Neural cell (in vitro differentiated cells): ENCODE measurements at regions not wholly inside any gene's neighbourhood (a gene's known extent, or its start where the extent isn't known, plus 50 kb on each side); places are given as distances from the start of the nearest gene placed in this dataset.

ENCODE experiments used
- H2AFZ ChIP-seq: fragments of 200-600, 300-800 bp; sonication (generic), shearing (Covaris generic); 2 replicates; pipeline ENCODE4 v1.6.0; 2014; ENCODE audit warnings: low read depth, mild to moderate bottlenecking, antibody characterized with exemption, low read length, moderate library complexity
- H3F3A ChIP-seq: fragments of 200-600 bp; shearing (Covaris generic); 2 replicates; pipeline ENCODE4 v1.6.1; 2016; ENCODE audit warnings: mild to moderate bottlenecking, moderate library complexity, mixed read lengths, antibody characterized with exemption, low read length; ENCODE audit not compliant: insufficient read depth, poor library complexity, severe bottlenecking
- H3K27ac ChIP-seq: fragments of 200-600, 300-800 bp; sonication (generic), shearing (Covaris generic); 2 replicates; pipeline ENCODE4 v1.5.1; 2014; ENCODE audit warnings: mild to moderate bottlenecking, low read length, moderate library complexity
- H3K27me3 ChIP-seq: fragments of 300-800, 200-600 bp; sonication (generic), shearing (Covaris generic); 2 replicates; pipeline ENCODE4 v1.6.0; 2014; ENCODE audit warnings: mild to moderate bottlenecking, low read depth, low read length, moderate library complexity; ENCODE audit not compliant: insufficient read depth
- H3K36me3 ChIP-seq: fragments of 300-800, 200-600 bp; sonication (generic), shearing (Covaris generic); 2 replicates; pipeline ENCODE4 v1.5.1; 2014; ENCODE audit warnings: mild to moderate bottlenecking, antibody characterized with exemption, low read length, moderate library complexity; ENCODE audit not compliant: insufficient read depth
- H3K4me2 ChIP-seq: fragments of 300-800, 200-600 bp; sonication (generic), shearing (Covaris generic); 2 replicates; pipeline ENCODE4 v1.6.0; 2014; ENCODE audit warnings: mild to moderate bottlenecking, low read length
- H3K4me3 ChIP-seq: fragments of 300-800, 200-600 bp; sonication (generic), shearing (Covaris generic); 2 replicates; pipeline ENCODE4 v1.5.1; 2014; ENCODE audit warnings: mild to moderate bottlenecking, low read length, moderate library complexity
- H3K79me2 ChIP-seq: fragments of 200-600 bp; shearing (Covaris generic); replicated peaks from 2 replicates; pipeline ENCODE4 v1.6.0; 2014; ENCODE audit warnings: mild to moderate bottlenecking, low read length, moderate library complexity; ENCODE audit not compliant: insufficient read depth
- H3K9ac ChIP-seq: fragments of 300-800, 200-600 bp; sonication (generic), shearing (Covaris generic); 2 replicates; pipeline ENCODE4 v1.6.1; 2016; ENCODE audit warnings: mild to moderate bottlenecking, low read length, mixed read lengths
- H3K9me2 ChIP-seq: fragments of 200-600 bp; shearing (Covaris generic); 2 replicates; pipeline ENCODE4 v1.6.1; 2016; ENCODE audit warnings: mild to moderate bottlenecking, low read length, mixed read lengths; ENCODE audit not compliant: insufficient read depth
- H3K9me3 ChIP-seq: fragments of 200-600, 300-800 bp; sonication (generic), shearing (Covaris generic); 2 replicates; pipeline ENCODE4 v1.6.1; 2016; ENCODE audit warnings: mild to moderate bottlenecking, mixed run types, low read length, moderate library complexity, mixed read lengths
- H4K20me1 ChIP-seq: fragments of 200-600 bp; shearing (Covaris generic); 2 replicates; pipeline ENCODE4 v1.6.1; 2016; ENCODE audit warnings: mild to moderate bottlenecking, mixed run types; ENCODE audit not compliant: insufficient read depth
- CTCF ChIP-seq: fragments of 450-650 bp; IDR thresholded peaks from 2 replicates; pipeline ENCODE4 v1.5.1; 2014; ENCODE audit warnings: antibody characterized with exemption, mild to moderate bottlenecking, moderate library complexity; ENCODE audit not compliant: poor library complexity, severe bottlenecking
- EP300 ChIP-seq: fragments of 450-650 bp; conservative IDR thresholded peaks from 2 replicates; pipeline ENCODE4 v1.6.1; 2014; ENCODE audit warnings: antibody characterized with exemption, mild to moderate bottlenecking, moderate library complexity; ENCODE audit not compliant: poor library complexity, severe bottlenecking
- EZH2 ChIP-seq: fragments of 200-600, 300-800 bp; shearing (Covaris generic), sonication (generic); IDR thresholded peaks from 2 replicates; pipeline ENCODE4 v1.6.1; 2014; ENCODE audit warnings: antibody characterized with exemption, low read length, borderline replicate concordance, mild to moderate bottlenecking; ENCODE audit not compliant: insufficient read depth, poor library complexity, severe bottlenecking
- MXI1 ChIP-seq: fragments of 450-650 bp; conservative IDR thresholded peaks from 2 replicates; pipeline ENCODE4 v1.6.1; 2014; ENCODE audit warnings: antibody characterized with exemption, mild to moderate bottlenecking; ENCODE audit not compliant: poor library complexity, severe bottlenecking
- POLR2AphosphoS5 ChIP-seq: IDR thresholded peaks from 2 replicates; pipeline ENCODE4 v1.6.1; 2012
- RAD21 ChIP-seq: fragments of 450-650 bp; conservative IDR thresholded peaks from 2 replicates; pipeline ENCODE4 v1.6.1; 2014; ENCODE audit warnings: antibody characterized with exemption, mild to moderate bottlenecking, moderate library complexity
- REST ChIP-seq: IDR thresholded peaks from 2 replicates; pipeline ENCODE4 v1.6.1; 2012; ENCODE audit warnings: borderline replicate concordance
- SMC3 ChIP-seq: fragments of 450-650 bp; conservative IDR thresholded peaks from 2 replicates; pipeline ENCODE4 v1.6.1; 2014; ENCODE audit warnings: antibody characterized with exemption, mild to moderate bottlenecking, moderate library complexity; ENCODE audit not compliant: poor library complexity
- TAF1 ChIP-seq: IDR thresholded peaks from 2 replicates; pipeline ENCODE4 v1.6.1; 2012; ENCODE audit warnings: low read depth

- Histone ChIP-seq H3K9me2 (no peaks in the 10 kb centered on the region), H3K79me2 (no peaks in the 10 kb centered on the region), H3K4me2 (no peak overlapping the region), H4K20me1 (no peaks in the 10 kb centered on the region), H3K4me3 (no peak overlapping the region), H3F3A (no peaks in the 10 kb centered on the region), H3K27me3 (no peaks in the 10 kb centered on the region), H3K27ac (no peak overlapping the region), H3K9me3 (no peaks in the 10 kb centered on the region), H3K36me3 (no peaks in the 10 kb centered on the region), H3K9ac (no peak overlapping the region), H2AFZ (no peak overlapping the region)
- TF ChIP-seq POLR2AphosphoS5 (no peak), MXI1 (no peak), REST (no peak), EP300 (no peak), EZH2 (no peak), CTCF (no peak), SMC3 (no peak), TAF1 (no peak)
Measured at GRCh38 chr5:68646144-68646543, 430.6 kb downstream of the PIK3R1 start.

- Histone ChIP-seq H3K4me3 (no peak overlapping the region), H3K27ac (no peak overlapping the region), H3K36me3 (no peaks in the 10 kb centered on the region), H3K9ac (no peak overlapping the region), H3K4me2 (no peak overlapping the region), H3F3A (no peaks in the 10 kb centered on the region), H3K9me2 (no peaks in the 10 kb centered on the region), H4K20me1 (no peaks in the 10 kb centered on the region), H3K79me2 (no peaks in the 10 kb centered on the region), H2AFZ (no peak overlapping the region), H3K9me3 (no peaks in the 10 kb centered on the region), H3K27me3 (no peaks in the 10 kb centered on the region)
- no peak for TF ChIP-seq SMC3
- no peak for TF ChIP-seq POLR2AphosphoS5
- TF ChIP-seq EP300, result no peak
- TF ChIP-seq RAD21, result no peak
- TF ChIP-seq TAF1, result no peak
- no peak for TF ChIP-seq REST
- no peak for TF ChIP-seq CTCF
- TF ChIP-seq MXI1, result no peak
- no peak for TF ChIP-seq EZH2
Measured at GRCh38 chr5:68647743-68648142, 432.2 kb downstream of the PIK3R1 start.
